ENCODE measurements at regions not wholly inside any gene's neighbourhood (a gene's known extent, or its start where the extent isn't known, plus 50 kb on each side); places are given as distances from the start of the nearest gene placed in this dataset.

GRCh38 chr6:91521999-91522398, 935.1 kb upstream of the MAP3K7 start:
- Histone ChIP-seq H3K27ac (ENCODE audit: low read length) (no peak overlapping the region), H2AFZ (ENCODE audit: low read length) (no peak overlapping the region), H3K9me3 (ENCODE audit: low read length) (no peaks in the 10 kb centered on the region), H3F3A (ENCODE audit: low read length, unreplicated experiment) (no peaks in the 10 kb centered on the region), H3K4me2 (ENCODE audit: low read length) (no peak overlapping the region), H3K9me2 (replicated peaks; ENCODE audit: low read length) (no peaks in the 10 kb centered on the region), H3K4me1 (ENCODE audit: insufficient read depth, low read length) (no peaks in the 10 kb centered on the region), H3K27me3 (ENCODE audit: low read length) (no peaks in the 10 kb centered on the region), H3K79me2 (ENCODE audit: low read length) (no peaks in the 10 kb centered on the region), H3K4me3 (ENCODE audit: low read length) (no peak overlapping the region), H3K36me3 (ENCODE audit: low read depth, low read length) (no peaks in the 10 kb centered on the region), H4K20me1 (ENCODE audit: low read length) (no peaks in the 10 kb centered on the region), H3K9ac (ENCODE audit: low read length) (no peak overlapping the region)
- TF ChIP-seq EZH2phosphoT487 (IDR thresholded peaks at IDR 0.05; ENCODE audit: borderline replicate concordance, low read length): no peak
- BruUV-seq (replicated peaks): no TSS peak
- ATAC-seq: no peak
- POLR2A ChIA-PET (ENCODE audit: unreplicated experiment): no interaction called here
- intact Hi-C loops (cut with micrococcal nuclease): no loop called here
- CTCF ChIA-PET: interaction anchor here (0.7 kb wide), 1 partner anchor 227 kb away, joined by 3 read pairs; no protein-coding TSS in a partner anchor
- DNase-seq: no peak

- peak overlapping the region; percentile 37; the same call in 1 of the 2 replicates for H3K4me2 ChIP-seq (ENCODE audit: low read length)
- H2AFZ ChIP-seq (ENCODE audit: low read length): no peak overlapping the region
- intact Hi-C loops (cut with micrococcal nuclease): loop anchor here (10.0 kb wide), 1 partner anchor 175 kb away; no protein-coding TSS in a partner anchor
- ATAC-seq (peak; percentile 68), DNase-seq (peak; percentile 72)
- H3K27me3 ChIP-seq (ENCODE audit: low read length): no peaks in the 10 kb centered on the region
- no peak overlapping the region for H3K9ac ChIP-seq (ENCODE audit: low read length)
- CTCF ChIA-PET: no interaction called here
- TF ChIP-seq EZH2 (IDR thresholded peaks at IDR 0.05; ENCODE audit: low read length, unreplicated experiment) (no peak), EZH2phosphoT487 (IDR thresholded peaks at IDR 0.05; ENCODE audit: borderline replicate concordance, low read length) (no peak), CTCF (conservative IDR thresholded peaks at IDR 0.05; ENCODE audit: low read depth, low read length) (no peak)
- no TSS peak for BruUV-seq (replicated peaks)
- 0 out of 2 replicates have a peak overlapping the region, but pooled peaks have one; percentile 6 for H3K27ac ChIP-seq (ENCODE audit: low read length)
- no peaks in the 10 kb centered on the region for H3K36me3 ChIP-seq (ENCODE audit: low read depth, low read length)
- POLR2A ChIA-PET (ENCODE audit: unreplicated experiment): interaction anchor here (0.6 kb wide), 1 partner anchor 187 kb away, joined by 3 read pairs; no protein-coding TSS in a partner anchor
- H3K4me1 ChIP-seq (ENCODE audit: insufficient read depth, low read length): peaks cover 17% of the 10 kb centered on the region
- no peaks in the 10 kb centered on the region for H3K9me2 ChIP-seq (replicated peaks; ENCODE audit: low read length)
- no peaks in the 10 kb centered on the region for H3F3A ChIP-seq (ENCODE audit: low read length, unreplicated experiment)
- H3K79me2 ChIP-seq (ENCODE audit: low read length): no peaks in the 10 kb centered on the region
- H3K9me3 ChIP-seq (ENCODE audit: low read length): no peaks in the 10 kb centered on the region
- no peak overlapping the region for H3K4me3 ChIP-seq (ENCODE audit: low read length)
- no peaks in the 10 kb centered on the region for H4K20me1 ChIP-seq (ENCODE audit: low read length)
Observed at GRCh38 chr6:91509711-91510110, 922.8 kb upstream of the MAP3K7 start.

- intact Hi-C loops (cut with micrococcal nuclease): loop anchor here (10.0 kb wide), 1 partner anchor 174 kb away; no protein-coding TSS in a partner anchor
- no peaks in the 10 kb centered on the region for H3K36me3 ChIP-seq (ENCODE audit: low read depth, low read length)
- H3K9me3 ChIP-seq (ENCODE audit: low read length): no peaks in the 10 kb centered on the region
- no peaks in the 10 kb centered on the region for H3K27me3 ChIP-seq (ENCODE audit: low read length)
- CTCF ChIA-PET: no interaction called here
- no peaks in the 10 kb centered on the region for H3F3A ChIP-seq (ENCODE audit: low read length, unreplicated experiment)
- POLR2A ChIA-PET (ENCODE audit: unreplicated experiment): no interaction called here
- H3K9me2 ChIP-seq (replicated peaks; ENCODE audit: low read length): no peaks in the 10 kb centered on the region
- no peak overlapping the region for H3K4me3 ChIP-seq (ENCODE audit: low read length)
- ATAC-seq (no peak), DNase-seq (no peak)
- TF ChIP-seq EZH2phosphoT487 (IDR thresholded peaks at IDR 0.05; ENCODE audit: borderline replicate concordance, low read length) (no peak), EZH2 (IDR thresholded peaks at IDR 0.05; ENCODE audit: low read length, unreplicated experiment) (no peak), CTCF (conservative IDR thresholded peaks at IDR 0.05; ENCODE audit: low read depth, low read length) (no peak)
- H3K9ac ChIP-seq (ENCODE audit: low read length): no peak overlapping the region
- H2AFZ ChIP-seq (ENCODE audit: low read length): no peak overlapping the region
- no peaks in the 10 kb centered on the region for H4K20me1 ChIP-seq (ENCODE audit: low read length)
- peaks cover 17% of the 10 kb centered on the region for H3K4me1 ChIP-seq (ENCODE audit: insufficient read depth, low read length)
- no peak overlapping the region for H3K27ac ChIP-seq (ENCODE audit: low read length)
- no peaks in the 10 kb centered on the region for H3K79me2 ChIP-seq (ENCODE audit: low read length)
- no TSS peak for BruUV-seq (replicated peaks)
- no peak overlapping the region for H3K4me2 ChIP-seq (ENCODE audit: low read length)
Observed at GRCh38 chr6:91509039-91509438, 922.2 kb upstream of the MAP3K7 start.

All from PC-3 (cell line).